ENCODE measurements at regions not wholly inside any gene's neighbourhood (a gene's known extent, or its start where the extent isn't known, plus 50 kb on each side); places are given as distances from the start of the nearest gene placed in this dataset.

DNA sequence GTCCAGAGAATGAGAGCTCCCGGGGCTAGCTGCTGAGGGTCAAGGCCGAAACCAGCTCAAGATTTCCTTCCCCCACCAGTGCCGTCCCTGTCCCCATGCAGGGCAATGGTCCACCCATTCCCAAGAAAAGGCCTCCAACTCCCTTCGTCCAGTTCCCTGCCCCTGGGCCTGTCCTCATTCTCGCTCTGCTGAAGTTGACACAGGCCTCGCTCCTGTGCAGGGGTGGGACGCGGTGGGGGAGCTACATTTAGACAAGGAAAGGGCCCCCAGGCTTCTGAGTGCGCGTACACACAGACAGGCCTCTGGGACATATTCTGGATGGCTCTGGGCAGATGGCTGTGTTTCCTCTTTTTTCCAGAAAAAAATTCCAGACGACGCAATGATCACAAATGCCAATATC, 188.3 kb downstream of the ETS2 start:
- H4K91ac ChIP-seq (ENCODE audit: insufficient read depth, low read depth, low read length), result peak overlapping the region; percentile 83
- ChIA-PET CTCF (interaction anchor here (0.7 kb wide), 1 partner anchor 12 kb away, joined by 3 read pairs; no protein-coding TSS in a partner anchor), POLR2A (ENCODE audit: unreplicated experiment) (interaction anchor here (1.2 kb wide), 1 partner anchor 184 kb away, joined by 4 read pairs; no protein-coding TSS in a partner anchor)
- peak overlapping the region; percentile 93 for H3K4ac ChIP-seq (ENCODE audit: low read depth, low read length)
- intact Hi-C loops (cut with micrococcal nuclease), result no loop called here
- H3K18ac ChIP-seq (ENCODE audit: low read depth, low read length), result peak overlapping the region; percentile 86
- no TSS peak for BruUV-seq (replicated peaks)
- H3K27ac ChIP-seq (ENCODE audit: insufficient read depth, low read length), result peak overlapping the region; percentile 73
- H2AFZ ChIP-seq (replicated peaks; ENCODE audit: low read length, poor library complexity), result peak overlapping the region; percentile 36
- TF ChIP-seq, protein P1, sequence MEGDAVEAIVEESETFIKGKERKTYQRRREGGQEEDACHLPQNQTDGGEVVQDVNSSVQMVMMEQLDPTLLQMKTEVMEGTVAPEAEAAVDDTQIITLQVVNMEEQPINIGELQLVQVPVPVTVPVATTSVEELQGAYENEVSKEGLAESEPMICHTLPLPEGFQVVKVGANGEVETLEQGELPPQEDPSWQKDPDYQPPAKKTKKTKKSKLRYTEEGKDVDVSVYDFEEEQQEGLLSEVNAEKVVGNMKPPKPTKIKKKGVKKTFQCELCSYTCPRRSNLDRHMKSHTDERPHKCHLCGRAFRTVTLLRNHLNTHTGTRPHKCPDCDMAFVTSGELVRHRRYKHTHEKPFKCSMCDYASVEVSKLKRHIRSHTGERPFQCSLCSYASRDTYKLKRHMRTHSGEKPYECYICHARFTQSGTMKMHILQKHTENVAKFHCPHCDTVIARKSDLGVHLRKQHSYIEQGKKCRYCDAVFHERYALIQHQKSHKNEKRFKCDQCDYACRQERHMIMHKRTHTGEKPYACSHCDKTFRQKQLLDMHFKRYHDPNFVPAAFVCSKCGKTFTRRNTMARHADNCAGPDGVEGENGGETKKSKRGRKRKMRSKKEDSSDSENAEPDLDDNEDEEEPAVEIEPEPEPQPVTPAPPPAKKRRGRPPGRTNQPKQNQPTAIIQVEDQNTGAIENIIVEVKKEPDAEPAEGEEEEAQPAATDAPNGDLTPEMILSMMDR (conservative IDR thresholded peaks at IDR 0.05; ENCODE audit: low read depth, low read length), result no peak
- TF ChIP-seq RAD21 (IDR thresholded peaks at IDR 0.05; ENCODE audit: low read length), result no peak
- H3K36me3 ChIP-seq (ENCODE audit: control insufficient read depth, insufficient read depth, low read length), result no peaks in the 10 kb centered on the region
- H2AK9ac ChIP-seq (replicated peaks; ENCODE audit: low read depth, low read length, poor library complexity), result peak overlapping the region; percentile 76
- dilution Hi-C loops (cut with HindIII; ENCODE audit: low sequenced_read_pairs, unreplicated experiment), result no loop called here
- no peak overlapping the region; the same call in 1 of the 2 replicates for H3K4me2 ChIP-seq (ENCODE audit: low read depth, low read length)
- peak overlapping the region; percentile 58 for H3K14ac ChIP-seq (replicated peaks; ENCODE audit: low read depth, low read length)
- H3K9ac ChIP-seq (ENCODE audit: low read depth, low read length), result 0 out of 2 replicates have a peak overlapping the region, but pooled peaks have one; percentile 6
- peaks cover 32% of the 10 kb centered on the region for H3K4me1 ChIP-seq (ENCODE audit: control insufficient read depth, insufficient read depth, low read length)
- ATAC-seq (ENCODE audit: low read depth), result no peak
- H3K9me1 ChIP-seq (ENCODE audit: insufficient read depth, low read length), result peaks cover 22% of the 10 kb centered on the region
- H4K5ac ChIP-seq (ENCODE audit: low read depth, low read length), result peak overlapping the region; percentile 67
- H3K79me1 ChIP-seq (ENCODE audit: low read depth in 1 of 2, low read length in 2 of 2), result no peaks in the 10 kb centered on the region
- peak overlapping the region; percentile 79 for H2BK120ac ChIP-seq (ENCODE audit: low read depth, low read length)
- in situ Hi-C loops (cut with MboI; ENCODE audit: low sequenced_read_pairs), result no loop called here
- H2BK5ac ChIP-seq (ENCODE audit: low read depth, low read length, poor library complexity, severe bottlenecking), result peak overlapping the region; percentile 76
- H3K4me3 ChIP-seq (ENCODE audit: insufficient read depth, low read depth, low read length), result no peak overlapping the region
- 60% methylated on average over 3 of the region's 12 CpGs; no CpG with 5 or more reads in 1 of the 2 experiments for WGBS, 2 experiments (ENCODE audit: extremely low coverage in 2 of 2, insufficient read length in 1 of 2)
- peak overlapping the region; percentile 89 for H2AK5ac ChIP-seq (ENCODE audit: low read depth, low read length)
- no peak for DNase-seq
- H3K27me3 ChIP-seq (ENCODE audit: control insufficient read depth, insufficient read depth, low read length), result no peaks in the 10 kb centered on the region
- no peaks in the 10 kb centered on the region for H3K9me3 ChIP-seq (ENCODE audit: control insufficient read depth, insufficient read depth, low read length)
- H4K8ac ChIP-seq (ENCODE audit: low read depth in 2 of 2, low read length in 2 of 2), result peak overlapping the region; percentile 28 to 75; a peak in 3 of 4 replicates
- H2BK15ac ChIP-seq (ENCODE audit: low read depth, low read length), result peak overlapping the region; percentile 95; the same call in 2 of the 3 replicates
- H4K20me1 ChIP-seq (ENCODE audit: insufficient read depth, low read length), result no peaks in the 10 kb centered on the region; the same call in 1 of the 2 replicates
- H3K56ac ChIP-seq (ENCODE audit: extremely low read depth, insufficient read depth, low read length), result peak overlapping the region; percentile 53; the same call in 1 of the 2 replicates
- peak overlapping the region; percentile 59 for H3K23ac ChIP-seq (ENCODE audit: low read depth, low read length)
- H2BK20ac ChIP-seq (ENCODE audit: low read depth, low read length), result peak overlapping the region; percentile 93
